NB4 (cell line): ENCODE measurements at regions not wholly inside any gene's neighbourhood (a gene's known extent, or its start where the extent isn't known, plus 50 kb on each side); places are given as distances from the start of the nearest gene placed in this dataset.

Experiments used
- DNase-seq: peaks from one replicate; pipeline ENCODE4 v3.0.0; 2010; ENCODE audit warnings: low read depth
- H3K4me3 ChIP-seq: one replicate; pipeline ENCODE4 v1.5.1; 2011; ENCODE audit warnings: mild to moderate bottlenecking, low read depth, low read length, moderate library complexity
- MYC ChIP-seq: IDR thresholded peaks from 2 replicates; pipeline ENCODE4 v1.6.1; 2011; ENCODE audit warnings: low read depth, low read length
- POLR2A ChIP-seq: IDR thresholded peaks from 2 replicates; pipeline ENCODE4 v1.6.1; 2011; ENCODE audit warnings: mild to moderate bottlenecking; ENCODE audit not compliant: insufficient read length; ENCODE audit errors: extremely low read depth
- TF ChIP-seq, protein P1 (sequence below): IDR thresholded peaks from 2 replicates; pipeline ENCODE4 v1.6.1; 2011; ENCODE audit warnings: low read depth, low read length
- TF ChIP-seq, protein P2 (sequence below): IDR thresholded peaks from one replicate; pipeline ENCODE4 v1.5.1; 2012; ENCODE audit warnings: low read depth, low read length

DNA sequence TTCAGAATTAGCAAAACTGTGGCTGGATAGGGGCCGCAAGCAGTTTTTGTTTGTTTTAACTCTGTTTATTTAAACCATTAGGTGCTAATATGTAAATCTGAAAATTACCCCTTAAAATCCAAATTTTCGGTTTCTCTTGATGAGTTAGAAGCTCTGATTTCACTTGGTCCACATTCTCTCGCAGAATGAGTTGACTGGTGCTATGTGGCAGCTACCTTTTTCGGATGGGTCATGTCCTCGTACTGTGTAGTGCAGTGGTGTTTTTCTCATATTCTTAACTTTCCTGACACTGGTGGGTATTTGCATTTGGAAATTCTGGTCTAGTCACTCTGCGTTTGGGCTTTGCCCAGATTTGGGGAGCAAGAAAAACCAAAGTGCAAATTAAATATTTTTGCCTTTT is 87.1 kb downstream of the DIPK2A start:
- no peak overlapping the region for H3K4me3 ChIP-seq
- DNase-seq = no peak
- TF ChIP-seq MYC = no peak
- no peak for TF ChIP-seq POLR2A
- TF ChIP-seq, protein P1, sequence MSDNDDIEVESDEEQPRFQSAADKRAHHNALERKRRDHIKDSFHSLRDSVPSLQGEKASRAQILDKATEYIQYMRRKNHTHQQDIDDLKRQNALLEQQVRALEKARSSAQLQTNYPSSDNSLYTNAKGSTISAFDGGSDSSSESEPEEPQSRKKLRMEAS = no peak
- TF ChIP-seq, protein P2, sequence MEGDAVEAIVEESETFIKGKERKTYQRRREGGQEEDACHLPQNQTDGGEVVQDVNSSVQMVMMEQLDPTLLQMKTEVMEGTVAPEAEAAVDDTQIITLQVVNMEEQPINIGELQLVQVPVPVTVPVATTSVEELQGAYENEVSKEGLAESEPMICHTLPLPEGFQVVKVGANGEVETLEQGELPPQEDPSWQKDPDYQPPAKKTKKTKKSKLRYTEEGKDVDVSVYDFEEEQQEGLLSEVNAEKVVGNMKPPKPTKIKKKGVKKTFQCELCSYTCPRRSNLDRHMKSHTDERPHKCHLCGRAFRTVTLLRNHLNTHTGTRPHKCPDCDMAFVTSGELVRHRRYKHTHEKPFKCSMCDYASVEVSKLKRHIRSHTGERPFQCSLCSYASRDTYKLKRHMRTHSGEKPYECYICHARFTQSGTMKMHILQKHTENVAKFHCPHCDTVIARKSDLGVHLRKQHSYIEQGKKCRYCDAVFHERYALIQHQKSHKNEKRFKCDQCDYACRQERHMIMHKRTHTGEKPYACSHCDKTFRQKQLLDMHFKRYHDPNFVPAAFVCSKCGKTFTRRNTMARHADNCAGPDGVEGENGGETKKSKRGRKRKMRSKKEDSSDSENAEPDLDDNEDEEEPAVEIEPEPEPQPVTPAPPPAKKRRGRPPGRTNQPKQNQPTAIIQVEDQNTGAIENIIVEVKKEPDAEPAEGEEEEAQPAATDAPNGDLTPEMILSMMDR = no peak

DNA sequence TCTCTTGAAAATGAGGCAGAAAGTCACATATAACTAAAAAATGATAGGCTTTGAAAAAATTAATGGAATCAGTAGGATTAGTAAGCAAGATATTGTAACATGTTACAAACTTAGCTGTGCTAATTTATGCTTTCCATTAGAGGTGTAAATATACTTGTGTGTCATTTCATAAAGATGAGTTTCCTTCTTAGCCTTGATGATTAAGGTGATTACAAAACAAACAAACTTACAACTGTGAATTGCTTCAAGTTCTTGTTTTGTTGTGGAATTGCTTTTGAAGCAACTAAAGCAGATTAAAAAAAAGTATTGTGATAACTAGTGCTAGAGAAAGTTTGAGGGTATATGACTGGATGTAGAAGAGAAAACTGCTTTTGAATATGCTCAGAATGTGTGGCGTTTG is 87.9 kb downstream of the DIPK2A start:
- no peak for TF ChIP-seq MYC
- no peak overlapping the region for H3K4me3 ChIP-seq
- DNase-seq = no peak

DNA sequence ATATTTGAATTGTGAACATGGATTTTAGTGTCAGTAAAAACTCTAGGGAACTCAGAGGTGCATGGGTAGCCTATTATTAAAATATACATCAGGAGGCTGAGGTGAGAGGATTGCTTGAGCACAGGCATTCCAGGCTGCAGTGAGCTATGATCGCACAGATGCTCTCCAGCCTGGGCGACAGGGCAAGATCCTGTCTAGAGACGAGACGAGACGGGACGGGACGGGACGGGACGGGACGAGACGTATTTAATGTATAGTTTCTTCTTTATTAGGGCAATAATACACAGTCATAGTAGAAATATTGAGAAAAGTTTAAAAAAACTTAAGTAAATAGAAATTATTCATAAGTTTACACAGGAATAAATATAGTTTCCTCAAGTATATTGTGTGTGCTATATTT is 89.3 kb downstream of the DIPK2A start:
- no peak overlapping the region for H3K4me3 ChIP-seq
- TF ChIP-seq, protein P1 = no peak
- TF ChIP-seq POLR2A (no peak), MYC (no peak)
- TF ChIP-seq, protein P2 = no peak
- DNase-seq = no peak

DNA sequence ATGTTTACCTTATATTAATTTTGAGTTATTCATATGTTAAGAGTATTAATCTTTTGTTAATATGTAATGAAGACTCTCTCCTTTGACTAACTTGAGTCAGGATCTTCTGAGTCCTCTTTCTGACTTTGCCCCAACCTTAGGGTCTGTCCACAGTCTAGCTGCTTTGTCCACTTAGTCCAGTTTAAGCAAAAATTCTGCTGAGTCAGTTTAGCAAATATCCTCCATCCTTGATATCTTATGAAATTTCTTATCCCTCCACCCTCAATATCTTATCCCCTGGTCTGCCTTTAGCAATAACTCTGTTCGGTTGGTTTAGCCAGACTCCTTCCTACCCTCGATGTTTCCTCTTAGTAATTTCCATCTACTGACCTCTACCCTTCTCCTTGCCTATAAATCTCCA is 91.7 kb downstream of the DIPK2A start:
- TF ChIP-seq POLR2A (no peak), MYC (no peak)
- TF ChIP-seq, protein P1 = no peak
- TF ChIP-seq, protein P2 = no peak
- no peak for DNase-seq
- no peak overlapping the region for H3K4me3 ChIP-seq

DNA sequence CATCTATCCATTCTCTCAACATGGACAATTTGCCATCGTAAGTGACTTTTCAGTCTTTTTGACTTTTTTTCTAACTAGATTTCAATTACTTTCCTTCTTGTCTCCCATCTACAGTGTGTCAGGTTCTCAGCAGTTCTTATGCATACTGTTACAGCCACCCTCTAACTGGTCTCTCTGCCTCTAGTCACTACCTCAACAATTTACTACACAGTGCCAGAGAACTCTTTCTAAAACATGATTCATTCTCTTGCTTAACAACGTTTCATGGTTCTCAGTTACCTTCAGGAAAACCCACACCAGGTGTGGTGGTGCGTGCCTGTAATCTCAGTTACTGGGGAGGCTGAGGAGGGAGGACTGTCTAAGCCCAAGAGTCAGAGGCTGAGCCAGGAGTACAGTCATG is 95.4 kb downstream of the DIPK2A start:
- TF ChIP-seq, protein P2 = no peak
- TF ChIP-seq, protein P1 = no peak
- TF ChIP-seq POLR2A (no peak), MYC (no peak)
- DNase-seq = no peak
- H3K4me3 ChIP-seq = no peak overlapping the region

DNA sequence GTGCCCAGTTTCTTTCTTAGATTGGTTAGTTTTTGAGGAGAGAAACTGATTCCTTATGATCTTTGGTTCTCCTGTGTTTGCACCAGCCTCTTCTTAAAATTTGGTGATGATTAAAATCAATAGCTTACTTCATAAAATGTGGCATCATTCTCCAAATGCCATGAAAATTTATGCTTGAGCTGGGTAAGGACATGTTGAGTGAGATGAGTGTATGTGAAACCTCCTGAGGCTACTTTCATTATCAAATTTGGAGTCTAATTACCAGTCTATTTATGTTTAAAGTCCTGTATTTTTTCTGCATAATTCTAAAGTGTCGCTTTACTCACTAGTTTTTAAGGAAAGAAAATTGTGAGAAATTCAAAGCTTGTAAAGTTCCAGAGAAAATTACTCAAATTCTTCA is 102.1 kb downstream of the DIPK2A start:
- no peak for DNase-seq
- H3K4me3 ChIP-seq = no peak overlapping the region
- TF ChIP-seq, protein P2 = no peak
- TF ChIP-seq MYC (no peak), POLR2A (no peak)
- TF ChIP-seq, protein P1 = no peak
